ENCODE measurements at regions not wholly inside any gene's neighbourhood (a gene's known extent, or its start where the extent isn't known, plus 50 kb on each side); places are given as distances from the start of the nearest gene placed in this dataset.

GRCh38 chr13:33958964-33959363 is 141.0 kb downstream of the RFC3 start:
- DNase-seq (ENCODE audit: extremely low read depth, low read depth): no peak
- H3K4me3 ChIP-seq (replicated peaks; ENCODE audit: low read depth, low read length): no peak overlapping the region
- no peak for TF ChIP-seq CTCF (IDR thresholded peaks at IDR 0.05; ENCODE audit: low read depth, low read length, missing control alignments)

- TF ChIP-seq CTCF (IDR thresholded peaks at IDR 0.05; ENCODE audit: low read depth, low read length, missing control alignments): no peak
- DNase-seq (ENCODE audit: extremely low read depth, low read depth): no peak
- no peak overlapping the region for H3K4me3 ChIP-seq (replicated peaks; ENCODE audit: low read depth, low read length)
Measured at GRCh38 chr13:33963134-33963533, 145.2 kb downstream of the RFC3 start.

GRCh38 chr13:33963895-33964294 is 145.9 kb downstream of the RFC3 start:
- no peak for TF ChIP-seq CTCF (IDR thresholded peaks at IDR 0.05; ENCODE audit: low read depth, low read length, missing control alignments)
- DNase-seq (ENCODE audit: extremely low read depth, low read depth): no peak
- no peak overlapping the region for H3K4me3 ChIP-seq (replicated peaks; ENCODE audit: low read depth, low read length)

GRCh38 chr13:33968520-33969507 is 150.9 kb downstream of the RFC3 start:
- no peak for DNase-seq (ENCODE audit: extremely low read depth, low read depth)
- no peak overlapping the region for H3K4me3 ChIP-seq (replicated peaks; ENCODE audit: low read depth, low read length)
- TF ChIP-seq CTCF (IDR thresholded peaks at IDR 0.05; ENCODE audit: low read depth, low read length, missing control alignments): no peak

DNA sequence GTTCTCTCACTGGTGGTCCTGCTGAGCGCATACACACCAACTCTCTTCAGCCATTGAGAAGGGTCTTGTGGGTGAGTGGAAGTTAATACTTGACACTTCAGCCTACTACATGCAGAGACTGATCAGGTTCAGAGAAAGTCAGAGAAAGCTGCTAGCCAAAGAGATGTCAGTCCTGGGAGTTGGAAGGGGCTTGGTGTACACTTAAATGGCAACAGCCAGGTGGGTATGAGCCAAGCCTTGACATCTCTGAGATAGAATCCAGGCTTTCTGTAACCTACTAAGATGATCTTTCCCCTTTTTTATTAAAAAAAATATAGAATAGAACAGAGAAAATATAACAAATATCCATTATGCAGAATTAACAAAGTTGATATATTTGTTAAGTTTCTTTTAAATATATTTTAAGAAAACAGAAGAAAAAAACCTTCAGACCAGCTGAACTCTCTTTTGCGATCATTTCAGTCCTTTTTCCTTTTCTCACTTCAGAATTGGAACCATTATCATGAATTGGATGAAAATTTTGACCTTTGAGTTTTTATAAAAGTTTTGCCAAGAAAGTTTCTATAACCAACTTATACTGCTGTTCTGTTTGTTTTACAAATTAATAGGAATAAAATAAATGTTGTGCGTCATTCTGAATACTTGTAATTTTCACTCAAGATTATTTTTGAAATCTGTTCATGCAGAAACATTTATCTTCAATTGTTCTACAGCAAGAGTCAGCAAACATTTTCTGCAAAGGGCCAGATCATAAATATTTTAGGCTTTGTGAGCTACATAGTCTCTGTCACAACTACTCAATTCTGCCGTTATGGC is 153.0 kb downstream of the RFC3 start:
- H3K4me3 ChIP-seq (replicated peaks; ENCODE audit: low read depth, low read length): no peak overlapping the region
- no peak for TF ChIP-seq CTCF (IDR thresholded peaks at IDR 0.05; ENCODE audit: low read depth, low read length, missing control alignments)
- DNase-seq (ENCODE audit: extremely low read depth, low read depth): no peak

DNA sequence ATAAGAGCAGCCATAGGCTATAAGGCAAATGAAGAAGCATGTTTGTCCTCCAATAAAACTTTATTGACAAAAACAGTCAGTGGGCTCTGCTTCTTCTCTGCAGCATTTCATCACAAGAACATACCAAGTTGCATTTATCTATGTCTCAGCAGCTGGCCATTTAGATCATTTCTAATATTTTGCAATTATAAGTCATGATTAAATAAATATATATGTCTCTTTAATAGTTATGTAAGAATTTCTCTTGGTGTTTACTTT is 153.5 kb downstream of the RFC3 start:
- TF ChIP-seq CTCF (IDR thresholded peaks at IDR 0.05; ENCODE audit: low read depth, low read length, missing control alignments): no peak
- no peak overlapping the region for H3K4me3 ChIP-seq (replicated peaks; ENCODE audit: low read depth, low read length)
- DNase-seq (ENCODE audit: extremely low read depth, low read depth): no peak
